Right lobe of liver (tissue), 6 donors: ENCODE measurements at regions not wholly inside any gene's neighbourhood (a gene's known extent, or its start where the extent isn't known, plus 50 kb on each side); places are given as distances from the start of the nearest gene placed in this dataset.

Experiments
- ATAC-seq, 4 donors: fragments of 200-7000 bp; cut with Tn5 transposase; one replicate each; pipeline ENCODE4 v1.9.1; 2020; ENCODE audit warnings: mild to moderate bottlenecking in 4 of 4, moderate library complexity in 4 of 4
- DNase-seq, 3 donors: peaks; one replicate each; pipeline ENCODE4 v3.0.0-alpha.2; 2020
- H3K27ac ChIP-seq, 3 donors: fragments of 200-600 bp; one replicate each; pipeline ENCODE4 v1.8.0; 2022
- H3K27me3 ChIP-seq, 2 donors: fragments of 200-600 bp; one replicate each; pipeline ENCODE4 v1.8.0; 2022
- H3K36me3 ChIP-seq, 4 donors: fragments of 200-600 bp; sonication (generic) in 1 of 4; one replicate each; pipeline versions ENCODE4 v1.5.1 to v1.8.0; 2017 to 2022; ENCODE audit warnings: control low read depth in 1 of 4
- H3K4me1 ChIP-seq, 4 donors: fragments of 200-600 bp; sonication (generic) in 1 of 4; one replicate each; pipeline versions ENCODE4 v1.5.1 to v1.8.0; 2017 to 2022; ENCODE audit warnings: control low read depth in 1 of 4
- H3K4me3 ChIP-seq, 3 donors: fragments of 200-600 bp; one replicate each; pipeline ENCODE4 v1.8.0; 2022
- H3K9me3 ChIP-seq, 4 donors: fragments of 200-600 bp; sonication (generic) in 1 of 4; one replicate each; pipeline versions ENCODE4 v1.5.1 to v1.8.0; 2017 to 2022; ENCODE audit warnings: control low read depth in 1 of 4
- CTCF ChIP-seq, 4 donors: fragments of 200-600 bp in 3 of 4; fragments of 450-650 bp in 1 of 4; IDR thresholded peaks; one replicate each; pipeline versions ENCODE4 v1.5.1 to v1.8.0; 2016 to 2022; ENCODE audit warnings: antibody characterized with exemption in 4 of 4, mild to moderate bottlenecking in 2 of 4
- POLR2A ChIP-seq: fragments of 450-650 bp; IDR thresholded peaks from one replicate; pipeline ENCODE4 v1.6.1; 2017; ENCODE audit warnings: antibody characterized with exemption, mild to moderate bottlenecking
- WGBS: methylation state at CpG from one replicate; pipeline ENCODE4 v1.1.6; 2018; ENCODE audit warnings: low coverage, low lambda C conversion rate; ENCODE audit not compliant: insufficient coverage; ENCODE audit errors: missing lambda C conversion rate; 5-methylcytosine and 5-hydroxymethylcytosine counted together
- intact Hi-C, 2 donors: fragments of 100-400 bp; cut with DNase I; formaldehyde crosslinking; loops; one replicate each; pipeline versions ENCODE4 v1.11.2 to v1.14.1; 2022
- donor health status: DM: no; HTN: yes; CAD: no.
- donor health status: DM: no; HTN: no; CAD: no.
- donor health status: DM: no; HTN: no; CAD: no.
- donor health status: DM: no; HTN: yes; CAD: no.
- donor health status: DM: no; HTN: yes; CAD: no.

GRCh38 chr5:123262216-123262823 is 160.9 kb downstream of the CEP120 start:
- Histone ChIP-seq H3K36me3 (no peaks in the 10 kb centered on the region), H3K9me3 (no peaks in the 10 kb centered on the region), H3K27ac (no peak overlapping the region), H3K27me3 (no peaks in the 10 kb centered on the region), H3K4me3 (no peak overlapping the region), H3K4me1 (no peaks in the 10 kb centered on the region)
- TF ChIP-seq CTCF (IDR thresholded peaks at IDR 0.05) (no peak), POLR2A (no peak)
- ATAC-seq = no peak
- WGBS = 62% methylated on average over 7 of the region's 7 CpGs
- no peak for DNase-seq
- intact Hi-C loops = no loop called here

GRCh38 chr5:123261752-123262151 is 161.5 kb downstream of the CEP120 start:
- Histone ChIP-seq H3K9me3 (no peaks in the 10 kb centered on the region), H3K4me1 (no peaks in the 10 kb centered on the region), H3K4me3 (no peak overlapping the region), H3K36me3 (no peaks in the 10 kb centered on the region), H3K27ac (no peak overlapping the region), H3K27me3 (no peaks in the 10 kb centered on the region)
- TF ChIP-seq CTCF (IDR thresholded peaks at IDR 0.05) (no peak), POLR2A (no peak)
- DNase-seq = no peak
- no peak for ATAC-seq
- intact Hi-C loops = no loop called here
- 60% methylated on average over 1 of the region's 1 CpG for WGBS

- no peak for TF ChIP-seq POLR2A
- TF ChIP-seq CTCF (IDR thresholded peaks at IDR 0.05) = no peak
- Histone ChIP-seq H3K27ac (no peak overlapping the region), H3K4me3 (no peak overlapping the region), H3K4me1 (no peaks in the 10 kb centered on the region), H3K36me3 (no peaks in the 10 kb centered on the region), H3K9me3 (no peaks in the 10 kb centered on the region), H3K27me3 (no peaks in the 10 kb centered on the region)
- 43% methylated on average over 2 of the region's 2 CpGs for WGBS
- no peak for ATAC-seq
- DNase-seq = no peak
- intact Hi-C loops = no loop called here
These were observed 160.4 kb downstream of the PRDM6 start for GRCh38 chr5:123249446-123249845.

GRCh38 chr5:123245689-123246088 is 156.6 kb downstream of the PRDM6 start:
- no peak for ATAC-seq
- no peaks in the 10 kb centered on the region for H3K36me3 ChIP-seq
- DNase-seq = no peak
- no peaks in the 10 kb centered on the region for H3K4me1 ChIP-seq
- TF ChIP-seq CTCF (IDR thresholded peaks at IDR 0.05) (no peak), POLR2A (no peak)
- H3K4me3 ChIP-seq = no peak overlapping the region
- intact Hi-C loops = no loop called here
- H3K9me3 ChIP-seq = no peaks in the 10 kb centered on the region
- 38% methylated on average over 1 of the region's 1 CpG for WGBS
- no peaks in the 10 kb centered on the region for H3K27me3 ChIP-seq
- no peak overlapping the region for H3K27ac ChIP-seq

GRCh38 chr5:123244458-123244857 is 155.4 kb downstream of the PRDM6 start:
- Histone ChIP-seq H3K4me1 (no peaks in the 10 kb centered on the region), H3K9me3 (no peaks in the 10 kb centered on the region), H3K27ac (no peak overlapping the region), H3K27me3 (no peaks in the 10 kb centered on the region), H3K36me3 (no peaks in the 10 kb centered on the region), H3K4me3 (no peak overlapping the region)
- TF ChIP-seq CTCF (IDR thresholded peaks at IDR 0.05) = no peak
- ATAC-seq (no peak), DNase-seq (no peak)
- 51% methylated on average over 2 of the region's 2 CpGs for WGBS
- intact Hi-C loops = no loop called here
